ENCODE measurements at regions not wholly inside any gene's neighbourhood (a gene's known extent, or its start where the extent isn't known, plus 50 kb on each side); places are given as distances from the start of the nearest gene placed in this dataset.

DNA sequence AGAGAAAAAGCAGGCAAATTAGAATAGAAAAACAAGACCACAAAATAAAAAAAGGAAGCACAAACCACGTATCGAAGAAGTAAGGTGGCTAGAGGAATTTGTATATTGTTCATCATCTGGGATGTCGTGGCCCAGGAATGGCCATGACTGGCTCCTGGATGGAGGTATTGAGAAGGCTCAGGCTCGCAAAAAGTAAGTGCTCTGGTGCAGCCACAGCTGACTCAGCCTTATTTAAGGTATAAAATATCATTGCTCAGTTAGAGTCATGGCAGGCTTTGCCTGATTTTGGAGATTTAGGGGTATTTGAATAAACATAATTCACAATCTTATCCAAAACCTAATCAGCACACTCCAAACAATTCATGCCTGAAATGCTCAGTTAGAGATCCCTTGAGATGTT lies 78.4 kb upstream of the FANCL start:
- TF ChIP-seq POLR2A (IDR thresholded peaks at IDR 0.05; ENCODE audit: low read length) (no peak), GATA1 (IDR thresholded peaks at IDR 0.05; ENCODE audit: low read depth, low read length) (no peak)
